ENCODE measurements at regions not wholly inside any gene's neighbourhood (a gene's known extent, or its start where the extent isn't known, plus 50 kb on each side); places are given as distances from the start of the nearest gene placed in this dataset.
"Not testable (repeated sequence)": the region's sequence is repeated elsewhere in the genome, so short reads cannot be mapped to it uniquely, and the experiment has no call there.

DNA sequence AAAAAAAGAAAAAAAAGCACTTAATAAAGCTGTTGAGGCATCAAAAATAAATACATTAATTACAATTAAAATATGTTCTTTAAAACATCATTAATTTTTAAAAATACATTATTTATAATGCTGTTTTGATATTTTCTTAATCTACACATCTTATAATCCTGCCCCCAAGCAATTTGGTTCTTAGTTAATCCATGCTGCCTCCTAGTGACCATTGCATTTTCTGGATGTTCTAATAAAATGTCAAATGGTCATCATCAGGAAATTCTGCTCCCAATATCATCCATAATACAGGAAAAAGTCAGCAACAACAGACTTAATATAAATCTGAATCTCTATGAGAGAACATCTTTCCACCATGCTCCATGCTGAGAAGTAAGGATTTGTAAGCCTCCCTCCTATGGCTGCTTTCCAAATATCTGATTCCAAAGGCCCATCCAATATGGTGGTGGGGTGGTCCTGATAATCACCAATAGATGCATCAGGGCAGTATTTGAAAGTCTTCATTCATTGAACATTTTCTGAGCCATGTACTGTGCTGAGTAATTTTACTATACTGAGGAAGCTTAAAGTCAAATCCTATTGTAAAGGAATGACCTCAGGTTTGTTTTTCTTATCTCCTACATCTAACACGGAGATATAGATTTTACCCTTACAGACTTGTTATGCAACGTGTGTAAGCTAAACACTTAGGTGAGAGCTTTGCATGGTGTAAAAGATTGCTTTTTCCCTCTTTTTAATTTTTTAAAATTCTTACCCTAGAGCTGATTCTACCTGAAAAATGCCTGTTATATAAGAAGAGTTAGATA, 124.7 kb upstream of the BMAL1 start (continued):
- TF ChIP-seq GRHL2 (CRISPR knock-in tag; IDR thresholded peaks at IDR 0.05; ENCODE audit: insufficient replicate concordance, severe bottlenecking) (no peak), NR1H2 (CRISPR knock-in tag; IDR thresholded peaks at IDR 0.05) (no peak)
- TF ChIP-seq, protein P1, sequence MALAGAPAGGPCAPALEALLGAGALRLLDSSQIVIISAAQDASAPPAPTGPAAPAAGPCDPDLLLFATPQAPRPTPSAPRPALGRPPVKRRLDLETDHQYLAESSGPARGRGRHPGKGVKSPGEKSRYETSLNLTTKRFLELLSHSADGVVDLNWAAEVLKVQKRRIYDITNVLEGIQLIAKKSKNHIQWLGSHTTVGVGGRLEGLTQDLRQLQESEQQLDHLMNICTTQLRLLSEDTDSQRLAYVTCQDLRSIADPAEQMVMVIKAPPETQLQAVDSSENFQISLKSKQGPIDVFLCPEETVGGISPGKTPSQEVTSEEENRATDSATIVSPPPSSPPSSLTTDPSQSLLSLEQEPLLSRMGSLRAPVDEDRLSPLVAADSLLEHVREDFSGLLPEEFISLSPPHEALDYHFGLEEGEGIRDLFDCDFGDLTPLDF (CRISPR knock-in tag; IDR thresholded peaks at IDR 0.05) = no peak
- TF ChIP-seq, protein P2, sequence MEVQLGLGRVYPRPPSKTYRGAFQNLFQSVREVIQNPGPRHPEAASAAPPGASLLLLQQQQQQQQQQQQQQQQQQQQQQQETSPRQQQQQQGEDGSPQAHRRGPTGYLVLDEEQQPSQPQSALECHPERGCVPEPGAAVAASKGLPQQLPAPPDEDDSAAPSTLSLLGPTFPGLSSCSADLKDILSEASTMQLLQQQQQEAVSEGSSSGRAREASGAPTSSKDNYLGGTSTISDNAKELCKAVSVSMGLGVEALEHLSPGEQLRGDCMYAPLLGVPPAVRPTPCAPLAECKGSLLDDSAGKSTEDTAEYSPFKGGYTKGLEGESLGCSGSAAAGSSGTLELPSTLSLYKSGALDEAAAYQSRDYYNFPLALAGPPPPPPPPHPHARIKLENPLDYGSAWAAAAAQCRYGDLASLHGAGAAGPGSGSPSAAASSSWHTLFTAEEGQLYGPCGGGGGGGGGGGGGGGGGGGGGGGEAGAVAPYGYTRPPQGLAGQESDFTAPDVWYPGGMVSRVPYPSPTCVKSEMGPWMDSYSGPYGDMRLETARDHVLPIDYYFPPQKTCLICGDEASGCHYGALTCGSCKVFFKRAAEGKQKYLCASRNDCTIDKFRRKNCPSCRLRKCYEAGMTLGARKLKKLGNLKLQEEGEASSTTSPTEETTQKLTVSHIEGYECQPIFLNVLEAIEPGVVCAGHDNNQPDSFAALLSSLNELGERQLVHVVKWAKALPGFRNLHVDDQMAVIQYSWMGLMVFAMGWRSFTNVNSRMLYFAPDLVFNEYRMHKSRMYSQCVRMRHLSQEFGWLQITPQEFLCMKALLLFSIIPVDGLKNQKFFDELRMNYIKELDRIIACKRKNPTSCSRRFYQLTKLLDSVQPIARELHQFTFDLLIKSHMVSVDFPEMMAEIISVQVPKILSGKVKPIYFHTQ (CRISPR knock-in tag; IDR thresholded peaks at IDR 0.05) = no peak

DNA sequence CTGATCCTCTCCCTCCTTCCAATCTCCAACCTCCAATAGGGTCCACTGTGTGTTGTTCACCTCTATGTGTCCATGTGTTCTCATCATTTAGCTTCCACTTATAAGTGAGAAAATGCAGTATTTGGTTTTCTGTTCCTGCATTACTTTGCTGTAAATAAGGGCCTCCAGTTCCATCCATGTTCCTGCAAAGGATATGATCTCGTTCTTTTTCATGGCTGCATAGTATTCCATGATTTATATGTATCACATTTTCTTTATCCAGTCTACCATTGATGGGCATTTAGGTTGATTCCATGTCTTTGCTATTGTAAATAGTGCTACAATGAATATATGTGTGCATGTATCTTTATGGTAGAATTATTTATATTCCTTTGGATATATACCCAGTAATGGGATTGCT, 123.2 kb upstream of the BMAL1 start:
- ATAC-seq; H3K27ac Mint-ChIP-seq; H3K36me3 Mint-ChIP-seq; DNase-seq (ENCODE audit: low spot score); H3K27me3 Mint-ChIP-seq (ENCODE audit: low read depth); CTCF ChIA-PET; POLR2A ChIA-PET; H3K4me1 Mint-ChIP-seq; H3K4me3 Mint-ChIP-seq: not testable (repeated sequence)
- peaks cover 40% of the 10 kb centered on the region for H3K9me3 Mint-ChIP-seq

DNA sequence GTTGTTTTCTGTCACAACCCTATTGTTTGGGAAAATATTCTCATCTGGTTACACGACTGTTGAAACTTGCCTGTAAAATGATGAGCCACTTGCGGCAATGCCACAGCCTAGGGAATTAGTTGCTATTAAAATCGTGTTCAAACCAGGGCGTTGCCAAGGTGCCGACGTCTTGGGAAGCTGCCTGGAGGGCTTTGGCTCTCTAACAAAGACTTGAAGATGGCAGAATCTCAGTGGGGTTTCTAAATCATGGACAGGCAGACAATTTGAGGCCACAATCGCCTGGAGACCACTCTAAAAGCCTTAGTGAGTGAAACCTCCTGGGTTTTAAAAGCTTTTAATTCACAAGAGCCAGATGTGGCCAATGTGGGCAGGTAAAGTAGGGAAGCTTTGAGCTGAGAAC, 117.2 kb upstream of the BMAL1 start:
- ATAC-seq (no peak), DNase-seq (ENCODE audit: low spot score) (no peak)
- peaks cover 31% of the 10 kb centered on the region for H3K9me3 Mint-ChIP-seq
- no peaks in the 10 kb centered on the region for H3K4me1 Mint-ChIP-seq
- TF ChIP-seq, protein P3, sequence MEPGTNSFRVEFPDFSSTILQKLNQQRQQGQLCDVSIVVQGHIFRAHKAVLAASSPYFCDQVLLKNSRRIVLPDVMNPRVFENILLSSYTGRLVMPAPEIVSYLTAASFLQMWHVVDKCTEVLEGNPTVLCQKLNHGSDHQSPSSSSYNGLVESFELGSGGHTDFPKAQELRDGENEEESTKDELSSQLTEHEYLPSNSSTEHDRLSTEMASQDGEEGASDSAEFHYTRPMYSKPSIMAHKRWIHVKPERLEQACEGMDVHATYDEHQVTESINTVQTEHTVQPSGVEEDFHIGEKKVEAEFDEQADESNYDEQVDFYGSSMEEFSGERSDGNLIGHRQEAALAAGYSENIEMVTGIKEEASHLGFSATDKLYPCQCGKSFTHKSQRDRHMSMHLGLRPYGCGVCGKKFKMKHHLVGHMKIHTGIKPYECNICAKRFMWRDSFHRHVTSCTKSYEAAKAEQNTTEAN (CRISPR knock-in tag; IDR thresholded peaks at IDR 0.05) = no peak
- H3K36me3 Mint-ChIP-seq = no peaks in the 10 kb centered on the region; the same call in 1 of the 2 replicates
- ChIA-PET CTCF (interaction anchor here (0.8 to 0.9 kb wide), 2 partner anchors 197 to 246 kb away, joined by 4 read pairs; no protein-coding TSS in a partner anchor), POLR2A (interaction anchor here (0.5 kb wide), 1 partner anchor 474 kb away, joined by 3 read pairs; no protein-coding TSS in a partner anchor)
- H3K4me3 Mint-ChIP-seq = no peak overlapping the region
- H3K27me3 Mint-ChIP-seq (ENCODE audit: low read depth) = no peaks in the 10 kb centered on the region
- no peak overlapping the region for H3K27ac Mint-ChIP-seq

DNA sequence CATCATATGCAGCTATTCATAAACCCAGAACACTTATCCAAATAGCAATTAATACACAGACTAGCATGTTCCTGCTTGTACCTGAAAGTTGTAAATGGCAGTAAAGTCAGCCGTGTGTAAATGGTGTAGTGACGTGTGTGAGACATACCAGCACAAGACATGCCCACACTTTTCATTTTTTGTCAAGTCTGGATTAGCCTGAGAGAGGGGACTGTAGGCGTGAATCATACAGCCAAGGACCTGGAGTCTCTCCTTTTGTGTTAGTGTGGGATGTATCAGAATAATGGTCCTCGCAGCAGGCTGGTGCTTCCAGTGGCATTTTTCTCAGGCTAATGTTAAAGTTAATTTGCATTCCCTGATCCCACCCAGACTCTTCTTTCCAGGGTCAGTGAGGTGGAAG, 116.8 kb upstream of the BMAL1 start:
- no peak for DNase-seq (ENCODE audit: low spot score)
- H3K36me3 Mint-ChIP-seq = no peaks in the 10 kb centered on the region
- no peak for ATAC-seq
- ChIA-PET POLR2A (no interaction called here), CTCF (interaction anchor here (0.8 to 1.2 kb wide), 3 partner anchors 197 to 247 kb away, joined by 3 to 4 read pairs (median 4); no protein-coding TSS in a partner anchor)
- H3K4me1 Mint-ChIP-seq = no peaks in the 10 kb centered on the region
- no peak overlapping the region for H3K27ac Mint-ChIP-seq
- peaks cover 26% of the 10 kb centered on the region for H3K9me3 Mint-ChIP-seq
- no peak for TF ChIP-seq TEAD4 (CRISPR knock-in tag; IDR thresholded peaks at IDR 0.05)
- TF ChIP-seq JUN (CRISPR knock-in tag; IDR thresholded peaks at IDR 0.05) = no peak
- TF ChIP-seq SP1 (CRISPR knock-in tag; conservative IDR thresholded peaks at IDR 0.05) = no peak
- TF ChIP-seq, protein P4, sequence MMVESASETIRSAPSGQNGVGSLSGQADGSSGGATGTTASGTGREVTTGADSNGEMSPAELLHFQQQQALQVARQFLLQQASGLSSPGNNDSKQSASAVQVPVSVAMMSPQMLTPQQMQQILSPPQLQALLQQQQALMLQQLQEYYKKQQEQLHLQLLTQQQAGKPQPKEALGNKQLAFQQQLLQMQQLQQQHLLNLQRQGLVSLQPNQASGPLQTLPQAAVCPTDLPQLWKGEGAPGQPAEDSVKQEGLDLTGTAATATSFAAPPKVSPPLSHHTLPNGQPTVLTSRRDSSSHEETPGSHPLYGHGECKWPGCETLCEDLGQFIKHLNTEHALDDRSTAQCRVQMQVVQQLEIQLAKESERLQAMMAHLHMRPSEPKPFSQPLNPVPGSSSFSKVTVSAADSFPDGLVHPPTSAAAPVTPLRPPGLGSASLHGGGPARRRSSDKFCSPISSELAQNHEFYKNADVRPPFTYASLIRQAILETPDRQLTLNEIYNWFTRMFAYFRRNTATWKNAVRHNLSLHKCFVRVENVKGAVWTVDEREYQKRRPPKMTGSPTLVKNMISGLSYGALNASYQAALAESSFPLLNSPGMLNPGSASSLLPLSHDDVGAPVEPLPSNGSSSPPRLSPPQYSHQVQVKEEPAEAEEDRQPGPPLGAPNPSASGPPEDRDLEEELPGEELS (CRISPR knock-in tag; IDR thresholded peaks at IDR 0.05) = no peak
- TF ChIP-seq, protein P5, sequence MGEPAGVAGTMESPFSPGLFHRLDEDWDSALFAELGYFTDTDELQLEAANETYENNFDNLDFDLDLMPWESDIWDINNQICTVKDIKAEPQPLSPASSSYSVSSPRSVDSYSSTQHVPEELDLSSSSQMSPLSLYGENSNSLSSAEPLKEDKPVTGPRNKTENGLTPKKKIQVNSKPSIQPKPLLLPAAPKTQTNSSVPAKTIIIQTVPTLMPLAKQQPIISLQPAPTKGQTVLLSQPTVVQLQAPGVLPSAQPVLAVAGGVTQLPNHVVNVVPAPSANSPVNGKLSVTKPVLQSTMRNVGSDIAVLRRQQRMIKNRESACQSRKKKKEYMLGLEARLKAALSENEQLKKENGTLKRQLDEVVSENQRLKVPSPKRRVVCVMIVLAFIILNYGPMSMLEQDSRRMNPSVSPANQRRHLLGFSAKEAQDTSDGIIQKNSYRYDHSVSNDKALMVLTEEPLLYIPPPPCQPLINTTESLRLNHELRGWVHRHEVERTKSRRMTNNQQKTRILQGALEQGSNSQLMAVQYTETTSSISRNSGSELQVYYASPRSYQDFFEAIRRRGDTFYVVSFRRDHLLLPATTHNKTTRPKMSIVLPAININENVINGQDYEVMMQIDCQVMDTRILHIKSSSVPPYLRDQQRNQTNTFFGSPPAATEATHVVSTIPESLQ (CRISPR knock-in tag; IDR thresholded peaks at IDR 0.05) = no peak
- TF ChIP-seq SMAD3 (CRISPR knock-in tag; IDR thresholded peaks at IDR 0.05; ENCODE audit: borderline replicate concordance) = no peak
- TF ChIP-seq ZBTB21 (CRISPR knock-in tag; IDR thresholded peaks at IDR 0.05; ENCODE audit: borderline replicate concordance) = no peak
- TF ChIP-seq, protein P6, sequence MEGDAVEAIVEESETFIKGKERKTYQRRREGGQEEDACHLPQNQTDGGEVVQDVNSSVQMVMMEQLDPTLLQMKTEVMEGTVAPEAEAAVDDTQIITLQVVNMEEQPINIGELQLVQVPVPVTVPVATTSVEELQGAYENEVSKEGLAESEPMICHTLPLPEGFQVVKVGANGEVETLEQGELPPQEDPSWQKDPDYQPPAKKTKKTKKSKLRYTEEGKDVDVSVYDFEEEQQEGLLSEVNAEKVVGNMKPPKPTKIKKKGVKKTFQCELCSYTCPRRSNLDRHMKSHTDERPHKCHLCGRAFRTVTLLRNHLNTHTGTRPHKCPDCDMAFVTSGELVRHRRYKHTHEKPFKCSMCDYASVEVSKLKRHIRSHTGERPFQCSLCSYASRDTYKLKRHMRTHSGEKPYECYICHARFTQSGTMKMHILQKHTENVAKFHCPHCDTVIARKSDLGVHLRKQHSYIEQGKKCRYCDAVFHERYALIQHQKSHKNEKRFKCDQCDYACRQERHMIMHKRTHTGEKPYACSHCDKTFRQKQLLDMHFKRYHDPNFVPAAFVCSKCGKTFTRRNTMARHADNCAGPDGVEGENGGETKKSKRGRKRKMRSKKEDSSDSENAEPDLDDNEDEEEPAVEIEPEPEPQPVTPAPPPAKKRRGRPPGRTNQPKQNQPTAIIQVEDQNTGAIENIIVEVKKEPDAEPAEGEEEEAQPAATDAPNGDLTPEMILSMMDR (IDR thresholded peaks at IDR 0.05) = no peak
- no peak overlapping the region for H3K4me3 Mint-ChIP-seq
- no peaks in the 10 kb centered on the region for H3K27me3 Mint-ChIP-seq (ENCODE audit: low read depth)
